Activated T-cell treated with anti-CD3 and anti-CD28 coated beads, Interleukin-2, amount 50 U/mL, for 4 hours (primary cell): ENCODE measurements at regions not wholly inside any gene's neighbourhood (a gene's known extent, or its start where the extent isn't known, plus 50 kb on each side); places are given as distances from the start of the nearest gene placed in this dataset.
"Not testable (repeated sequence)": the region's sequence is repeated elsewhere in the genome, so short reads cannot be mapped to it uniquely, and the experiment has no call there.

Experiments used
- ATAC-seq, 2 donors: fragments of 200-7000 bp; cut with Tn5 transposase; one replicate each; pipeline ENCODE4 v1.10.0; 2021
- DNase-seq: peaks from one replicate; pipeline ENCODE4 v3.0.0-alpha.2; 2020
- H3K27me3 Mint-ChIP-seq: one replicate; pipeline ENCODE4 v1.8.0; 2021; ENCODE audit warnings: low read depth, mixed read lengths
- H3K36me3 Mint-ChIP-seq: one replicate; pipeline ENCODE4 v1.8.0; 2022; ENCODE audit warnings: mixed read lengths; ENCODE audit not compliant: insufficient read depth
- H3K4me1 Mint-ChIP-seq: one replicate; pipeline ENCODE4 v1.8.0; 2021; ENCODE audit warnings: low read depth, mixed read lengths
- H3K4me3 Mint-ChIP-seq: one replicate; pipeline ENCODE4 v1.8.0; 2021; ENCODE audit warnings: mild to moderate bottlenecking, moderate library complexity, mixed read lengths
- H3K9me3 Mint-ChIP-seq: one replicate; pipeline ENCODE4 v1.8.0; 2021; ENCODE audit warnings: mixed read lengths

- not testable (repeated sequence) for H3K4me1 Mint-ChIP-seq, H3K27me3 Mint-ChIP-seq, H3K36me3 Mint-ChIP-seq, H3K4me3 Mint-ChIP-seq, ATAC-seq, H3K9me3 Mint-ChIP-seq, DNase-seq
These were observed 50.0 kb upstream of the RASAL2 start for GRCh38 chr1:178043940-178044339.
